HG03378 (cell line): ENCODE measurements at regions not wholly inside any gene's neighbourhood (a gene's known extent, or its start where the extent isn't known, plus 50 kb on each side); places are given as distances from the start of the nearest gene placed in this dataset.
"Not testable (repeated sequence)": the region's sequence is repeated elsewhere in the genome, so short reads cannot be mapped to it uniquely, and the experiment has no call there.

Experiments used
- ATAC-seq: cut with Tn5 transposase; IDR thresholded peaks from one replicate; pipeline ENCODE4 v1.9.1; 2021; ENCODE audit warnings: mild to moderate bottlenecking, moderate library complexity; ENCODE audit not compliant: unreplicated experiment

- no peak for ATAC-seq
Measured at GRCh38 chr3:106425026-106425425, 556.2 kb upstream of the CBLB start.

GRCh38 chr3:106425916-106426315 is 557.1 kb upstream of the CBLB start:
- ATAC-seq = no peak

GRCh38 chr3:106428565-106428994 is 559.8 kb upstream of the CBLB start:
- ATAC-seq = no peak

- no peak for ATAC-seq
Measured at GRCh38 chr3:106431721-106432120, 562.9 kb upstream of the CBLB start.

GRCh38 chr3:106435899-106436453 is 567.2 kb upstream of the CBLB start:
- ATAC-seq = no peak

GRCh38 chr3:106438887-106439286 is 570.1 kb upstream of the CBLB start:
- no peak for ATAC-seq

- peak; percentile 77 for ATAC-seq
Measured at GRCh38 chr3:106440672-106441071, 571.9 kb upstream of the CBLB start.

GRCh38 chr3:106446271-106446670 is 577.5 kb upstream of the CBLB start:
- ATAC-seq = no peak

GRCh38 chr3:106447723-106448301 is 579.0 kb upstream of the CBLB start:
- no peak for ATAC-seq

GRCh38 chr3:106448372-106448966 is 579.7 kb upstream of the CBLB start:
- not testable (repeated sequence) for ATAC-seq

GRCh38 chr3:106452096-106452495 is 583.3 kb upstream of the CBLB start:
- no peak for ATAC-seq

- ATAC-seq = no peak
Measured at GRCh38 chr3:106454497-106454896, 585.7 kb upstream of the CBLB start.

GRCh38 chr3:106457281-106458180 is 588.7 kb upstream of the CBLB start:
- peak; percentile 99 for ATAC-seq

GRCh38 chr3:106458952-106459351 is 590.1 kb upstream of the CBLB start:
- no peak for ATAC-seq

GRCh38 chr3:106466881-106467280 is 598.1 kb upstream of the CBLB start:
- ATAC-seq = no peak

- no peak for ATAC-seq
Measured at GRCh38 chr3:106473576-106474475, 605.0 kb upstream of the CBLB start.

GRCh38 chr3:106482451-106482850 is 613.6 kb upstream of the CBLB start:
- ATAC-seq = no peak

GRCh38 chr3:106485217-106485616 is 616.4 kb upstream of the CBLB start:
- no peak for ATAC-seq

GRCh38 chr3:106485802-106486201 is 617.0 kb upstream of the CBLB start:
- no peak for ATAC-seq

GRCh38 chr3:106486945-106487639 is 618.3 kb upstream of the CBLB start:
- ATAC-seq = not testable (repeated sequence)
